ENCODE measurements at regions not wholly inside any gene's neighbourhood (a gene's known extent, or its start where the extent isn't known, plus 50 kb on each side); places are given as distances from the start of the nearest gene placed in this dataset.
A peak's percentile ranks its signal among the peaks of the same experiment; 100 is the strongest.

- no peak overlapping the region for H3K27ac ChIP-seq (ENCODE audit: low read depth, low read length, poor library complexity, severe bottlenecking)
- H3K4me1 ChIP-seq (ENCODE audit: insufficient read depth, low read length, severe bottlenecking): no peaks in the 10 kb centered on the region
- TF ChIP-seq EZH2 (IDR thresholded peaks at IDR 0.05; ENCODE audit: borderline replicate concordance, low read length): no peak
- no peak for TF ChIP-seq CTCF (IDR thresholded peaks at IDR 0.05; ENCODE audit: low read length)
- no peak overlapping the region for H2AFZ ChIP-seq (ENCODE audit: low read length)
- no peaks in the 10 kb centered on the region for H4K20me1 ChIP-seq (ENCODE audit: insufficient read depth, low read length)
- no peaks in the 10 kb centered on the region for H3K9me2 ChIP-seq (ENCODE audit: low read depth, low read length)
- H3K79me2 ChIP-seq (ENCODE audit: insufficient read depth, low read length): no peaks in the 10 kb centered on the region
- H3K4me2 ChIP-seq (ENCODE audit: low read length): no peak overlapping the region
- no peaks in the 10 kb centered on the region for H3K27me3 ChIP-seq (ENCODE audit: insufficient read depth, low read length)
- no peak overlapping the region for H3K4me3 ChIP-seq (ENCODE audit: low read depth, low read length, poor library complexity, severe bottlenecking)
- H3K9ac ChIP-seq (ENCODE audit: low read length): no peak overlapping the region
- H3K36me3 ChIP-seq (ENCODE audit: insufficient read depth, low read length): no peaks in the 10 kb centered on the region
- H3K9me3 ChIP-seq (ENCODE audit: low read length): no peaks in the 10 kb centered on the region
- H3F3A ChIP-seq (ENCODE audit: insufficient read depth, low read length): no peaks in the 10 kb centered on the region
Observed at GRCh38 chr20:12566596-12566995, 442.2 kb upstream of the SPTLC3 start.

- no peak overlapping the region for H3K4me2 ChIP-seq (ENCODE audit: low read length)
- H3F3A ChIP-seq (ENCODE audit: insufficient read depth, low read length): no peaks in the 10 kb centered on the region
- H3K27me3 ChIP-seq (ENCODE audit: insufficient read depth, low read length): no peaks in the 10 kb centered on the region
- H3K36me3 ChIP-seq (ENCODE audit: insufficient read depth, low read length): no peaks in the 10 kb centered on the region
- TF ChIP-seq EZH2 (IDR thresholded peaks at IDR 0.05; ENCODE audit: borderline replicate concordance, low read length) (no peak), CTCF (IDR thresholded peaks at IDR 0.05; ENCODE audit: low read length) (peak; percentile 60)
- no peaks in the 10 kb centered on the region for H4K20me1 ChIP-seq (ENCODE audit: insufficient read depth, low read length)
- H3K4me3 ChIP-seq (ENCODE audit: low read depth, low read length, poor library complexity, severe bottlenecking): no peak overlapping the region
- no peaks in the 10 kb centered on the region for H3K79me2 ChIP-seq (ENCODE audit: insufficient read depth, low read length)
- no peak overlapping the region for H3K27ac ChIP-seq (ENCODE audit: low read depth, low read length, poor library complexity, severe bottlenecking)
- no peaks in the 10 kb centered on the region for H3K9me3 ChIP-seq (ENCODE audit: low read length)
- no peak overlapping the region for H2AFZ ChIP-seq (ENCODE audit: low read length)
- no peak overlapping the region for H3K9ac ChIP-seq (ENCODE audit: low read length)
- H3K9me2 ChIP-seq (ENCODE audit: low read depth, low read length): no peaks in the 10 kb centered on the region
- no peaks in the 10 kb centered on the region for H3K4me1 ChIP-seq (ENCODE audit: insufficient read depth, low read length, severe bottlenecking)
Observed at GRCh38 chr20:12570371-12570770, 438.4 kb upstream of the SPTLC3 start.

- no peak overlapping the region for H3K4me2 ChIP-seq (ENCODE audit: low read length)
- no peak for TF ChIP-seq CTCF (IDR thresholded peaks at IDR 0.05; ENCODE audit: low read length)
- TF ChIP-seq EZH2 (IDR thresholded peaks at IDR 0.05; ENCODE audit: borderline replicate concordance, low read length): no peak
Observed at GRCh38 chr20:12573442-12573841, 435.3 kb upstream of the SPTLC3 start.

More at GRCh38 chr20:12573442-12573841, 435.3 kb upstream of the SPTLC3 start:
- Histone ChIP-seq H3K4me3 (ENCODE audit: low read depth, low read length, poor library complexity, severe bottlenecking) (no peak overlapping the region), H3K9me2 (ENCODE audit: low read depth, low read length) (no peaks in the 10 kb centered on the region), H3K9ac (ENCODE audit: low read length) (no peak overlapping the region), H3K36me3 (ENCODE audit: insufficient read depth, low read length) (no peaks in the 10 kb centered on the region), H3K4me1 (ENCODE audit: insufficient read depth, low read length, severe bottlenecking) (no peaks in the 10 kb centered on the region), H3K9me3 (ENCODE audit: low read length) (no peaks in the 10 kb centered on the region), H2AFZ (ENCODE audit: low read length) (no peak overlapping the region), H3K27me3 (ENCODE audit: insufficient read depth, low read length) (no peaks in the 10 kb centered on the region), H3F3A (ENCODE audit: insufficient read depth, low read length) (no peaks in the 10 kb centered on the region), H3K79me2 (ENCODE audit: insufficient read depth, low read length) (no peaks in the 10 kb centered on the region), H3K27ac (ENCODE audit: low read depth, low read length, poor library complexity, severe bottlenecking) (no peak overlapping the region), H4K20me1 (ENCODE audit: insufficient read depth, low read length) (no peaks in the 10 kb centered on the region)
